WTC11 (cell line): ENCODE measurements at regions not wholly inside any gene's neighbourhood (a gene's known extent, or its start where the extent isn't known, plus 50 kb on each side); places are given as distances from the start of the nearest gene placed in this dataset.

Source experiments
- ATF3 ChIP-seq: sonication (generic); formaldehyde crosslinking; conservative IDR thresholded peaks from 2 replicates; pipeline ENCODE4 v1.8.1; 2022; ENCODE audit warnings: mild to moderate bottlenecking, missing genetic modification reagents
- CTCF ChIP-seq: fragments of 200-600 bp; IDR thresholded peaks from 2 replicates; pipeline ENCODE4 v1.8.0; 2022; ENCODE audit warnings: antibody characterized with exemption
- E2F4 ChIP-seq: sonication (generic); formaldehyde crosslinking; IDR thresholded peaks from 2 replicates; pipeline ENCODE4 v1.8.1; 2022; ENCODE audit warnings: low read depth, mild to moderate bottlenecking, moderate library complexity, missing genetic modification reagents, borderline replicate concordance
- ESRRA ChIP-seq: sonication (generic); formaldehyde crosslinking; IDR thresholded peaks from 2 replicates; pipeline ENCODE4 v1.8.1; 2022; ENCODE audit warnings: mild to moderate bottlenecking, missing genetic modification reagents, borderline replicate concordance
- ETV6 ChIP-seq: sonication (generic); formaldehyde crosslinking; IDR thresholded peaks from 2 replicates; pipeline ENCODE4 v1.8.1; 2022; ENCODE audit warnings: mild to moderate bottlenecking, missing genetic modification reagents
- FOXK1 ChIP-seq: sonication (generic); formaldehyde crosslinking; IDR thresholded peaks from 2 replicates; pipeline ENCODE4 v1.8.0; 2022; ENCODE audit warnings: mild to moderate bottlenecking, moderate library complexity, missing genetic modification reagents
- JUN ChIP-seq: sonication (generic); formaldehyde crosslinking; IDR thresholded peaks from 2 replicates; pipeline ENCODE4 v1.8.0; 2023; ENCODE audit warnings: mild to moderate bottlenecking, missing genetic modification reagents
- MAX ChIP-seq: sonication (generic); formaldehyde crosslinking; IDR thresholded peaks from 2 replicates; pipeline ENCODE4 v1.8.0; 2022; ENCODE audit warnings: mild to moderate bottlenecking, missing genetic modification reagents
- NR1H2 ChIP-seq: sonication (generic); formaldehyde crosslinking; IDR thresholded peaks from 2 replicates; pipeline ENCODE4 v1.9.0; 2021; ENCODE audit warnings: mild to moderate bottlenecking, moderate library complexity, missing genetic modification reagents
- USF2 ChIP-seq: sonication (generic); formaldehyde crosslinking; IDR thresholded peaks from 2 replicates; pipeline ENCODE4 v1.8.1; 2023; ENCODE audit warnings: mild to moderate bottlenecking, missing genetic modification reagents, moderate library complexity
- ZNF232 ChIP-seq: sonication (generic); formaldehyde crosslinking; IDR thresholded peaks from 2 replicates; pipeline ENCODE4 v1.8.0; 2022; ENCODE audit warnings: mild to moderate bottlenecking, missing genetic modification reagents

GRCh38 chr11:30684772-30685171 lies 98.6 kb upstream of the MPPED2 start:
- TF ChIP-seq CTCF: no peak
- no peak for TF ChIP-seq MAX (CRISPR knock-in tag)
- TF ChIP-seq E2F4: no peak
- TF ChIP-seq ZNF232 (CRISPR knock-in tag): no peak
- no peak for TF ChIP-seq ESRRA
- no peak for TF ChIP-seq JUN (CRISPR knock-in tag)
- TF ChIP-seq USF2 (CRISPR knock-in tag): no peak
- no peak for TF ChIP-seq ETV6 (CRISPR knock-in tag)
- no peak for TF ChIP-seq FOXK1 (CRISPR knock-in tag)
- TF ChIP-seq ATF3 (CRISPR knock-in tag): no peak
- no peak for TF ChIP-seq NR1H2
